ENCODE measurements at regions not wholly inside any gene's neighbourhood (a gene's known extent, or its start where the extent isn't known, plus 50 kb on each side); places are given as distances from the start of the nearest gene placed in this dataset.

GRCh38 chr10:109430043-109430760, 493.1 kb downstream of the XPNPEP1 start:
- H3K4me3 ChIP-seq (ENCODE audit: low read depth, low read length, poor library complexity, severe bottlenecking): no peak overlapping the region
- no TSS peak for BruUV-seq (replicated peaks)
- CTCF ChIA-PET (ENCODE audit: unreplicated experiment): no interaction called here

GRCh38 chr10:109428775-109429491, 494.4 kb downstream of the XPNPEP1 start:
- Histone ChIP-seq H3K9me3 (ENCODE audit: low read length) (no peaks in the 10 kb centered on the region), H3K9me2 (ENCODE audit: insufficient read depth, low read length) (no peaks in the 10 kb centered on the region), H2AFZ (ENCODE audit: low read length) (no peak overlapping the region), H3K79me2 (ENCODE audit: insufficient read depth, low read depth, low read length) (no peaks in the 10 kb centered on the region), H3K4me3 (ENCODE audit: low read depth, low read length, poor library complexity, severe bottlenecking) (no peak overlapping the region), H4K20me1 (ENCODE audit: insufficient read depth, low read length) (no peaks in the 10 kb centered on the region), H3K4me1 (ENCODE audit: insufficient read depth, low read length, poor library complexity, severe bottlenecking) (no peaks in the 10 kb centered on the region), H3K36me3 (ENCODE audit: insufficient read depth, low read length) (no peaks in the 10 kb centered on the region), H3K4me2 (ENCODE audit: low read length) (no peak overlapping the region), H3K27ac (ENCODE audit: low read depth, low read length, poor library complexity, severe bottlenecking) (no peak overlapping the region)
- intact Hi-C loops (cut with micrococcal nuclease; ENCODE audit: unreplicated experiment): no loop called here
- ChIA-PET POLR2A (no interaction called here), CTCF (ENCODE audit: unreplicated experiment) (no interaction called here)
- no peak for DNase-seq (ENCODE audit: low spot score)
- TF ChIP-seq CTCF (conservative IDR thresholded peaks at IDR 0.05; ENCODE audit: low read length) (no peak), EZH2phosphoT487 (IDR thresholded peaks at IDR 0.05; ENCODE audit: borderline replicate concordance, low read depth, low read length) (no peak)
- no TSS peak for BruUV-seq (replicated peaks)

More at GRCh38 chr10:109430043-109430760, 493.1 kb downstream of the XPNPEP1 start:
- Histone ChIP-seq H3K36me3 (ENCODE audit: insufficient read depth, low read length) (no peaks in the 10 kb centered on the region), H3K9me3 (ENCODE audit: low read length) (no peaks in the 10 kb centered on the region), H3K4me1 (ENCODE audit: insufficient read depth, low read length, poor library complexity, severe bottlenecking) (no peaks in the 10 kb centered on the region), H4K20me1 (ENCODE audit: insufficient read depth, low read length) (no peaks in the 10 kb centered on the region), H2AFZ (ENCODE audit: low read length) (no peak overlapping the region), H3K79me2 (ENCODE audit: insufficient read depth, low read depth, low read length) (no peaks in the 10 kb centered on the region), H3K4me2 (ENCODE audit: low read length) (no peak overlapping the region), H3K27ac (ENCODE audit: low read depth, low read length, poor library complexity, severe bottlenecking) (no peak overlapping the region), H3K9me2 (ENCODE audit: insufficient read depth, low read length) (no peaks in the 10 kb centered on the region)
- POLR2A ChIA-PET: interaction anchor here (0.6 kb wide), 1 partner anchor 13 kb away, joined by 3 read pairs; no protein-coding TSS in a partner anchor
- DNase-seq (ENCODE audit: low spot score): no peak
- intact Hi-C loops (cut with micrococcal nuclease; ENCODE audit: unreplicated experiment): no loop called here
- TF ChIP-seq CTCF (conservative IDR thresholded peaks at IDR 0.05; ENCODE audit: low read length) (no peak), EZH2phosphoT487 (IDR thresholded peaks at IDR 0.05; ENCODE audit: borderline replicate concordance, low read depth, low read length) (no peak)

- CTCF ChIA-PET (ENCODE audit: unreplicated experiment): no interaction called here
- Histone ChIP-seq H3K4me2 (ENCODE audit: low read length) (no peak overlapping the region), H2AFZ (ENCODE audit: low read length) (no peak overlapping the region), H3K36me3 (ENCODE audit: insufficient read depth, low read length) (no peaks in the 10 kb centered on the region), H3K79me2 (ENCODE audit: insufficient read depth, low read depth, low read length) (no peaks in the 10 kb centered on the region), H3K27ac (ENCODE audit: low read depth, low read length, poor library complexity, severe bottlenecking) (no peak overlapping the region), H3K9me3 (ENCODE audit: low read length) (no peaks in the 10 kb centered on the region), H4K20me1 (ENCODE audit: insufficient read depth, low read length) (no peaks in the 10 kb centered on the region), H3K4me1 (ENCODE audit: insufficient read depth, low read length, poor library complexity, severe bottlenecking) (no peaks in the 10 kb centered on the region), H3K9me2 (ENCODE audit: insufficient read depth, low read length) (no peaks in the 10 kb centered on the region), H3K4me3 (ENCODE audit: low read depth, low read length, poor library complexity, severe bottlenecking) (no peak overlapping the region)
- BruUV-seq (replicated peaks): no TSS peak
- POLR2A ChIA-PET: no interaction called here
- intact Hi-C loops (cut with micrococcal nuclease; ENCODE audit: unreplicated experiment): no loop called here
- no peak for DNase-seq (ENCODE audit: low spot score)
- no peak for TF ChIP-seq EZH2phosphoT487 (IDR thresholded peaks at IDR 0.05; ENCODE audit: borderline replicate concordance, low read depth, low read length)
- TF ChIP-seq CTCF (conservative IDR thresholded peaks at IDR 0.05; ENCODE audit: low read length): no peak
Measured at GRCh38 chr10:109427411-109427810, 495.9 kb downstream of the XPNPEP1 start.

Data from OCI-LY7 (cell line).